AML-193 (cell line): ENCODE measurements at regions not wholly inside any gene's neighbourhood (a gene's known extent, or its start where the extent isn't known, plus 50 kb on each side); places are given as distances from the start of the nearest gene placed in this dataset.
"Not testable (repeated sequence)": the region's sequence is repeated elsewhere in the genome, so short reads cannot be mapped to it uniquely, and the experiment has no call there.

ENCODE experiments used
- DNase-seq, 2 experiments: peaks; one replicate each; lab custom pipeline; 2025; lab: John Stamatoyannopoulos, UW

GRCh38 chr15:31598620-31599019 lies 272.0 kb downstream of the KLF13 start:
- DNase-seq = no peak

- peak; percentile 8 to 24 for DNase-seq
Measured at GRCh38 chr15:31605467-31605931, 278.9 kb downstream of the KLF13 start.

GRCh38 chr15:31606194-31606669 lies 279.6 kb downstream of the KLF13 start:
- DNase-seq = no peak

- no peak for DNase-seq
Measured at GRCh38 chr15:31606931-31607497, 280.4 kb downstream of the KLF13 start.

- peak; percentile 12 to 35 for DNase-seq
Measured at GRCh38 chr15:31607656-31608055, 281.0 kb downstream of the KLF13 start.

GRCh38 chr15:31609258-31609681 lies 282.6 kb downstream of the KLF13 start:
- peak in 1 of 2 experiments; percentile 4 for DNase-seq

GRCh38 chr15:31609906-31610305 lies 283.3 kb downstream of the KLF13 start:
- DNase-seq = peak in 1 of 2 experiments; percentile 12

- no peak for DNase-seq
Measured at GRCh38 chr15:31615643-31616415, 289.2 kb downstream of the KLF13 start.

GRCh38 chr15:31623297-31623696 lies 296.7 kb downstream of the KLF13 start:
- not testable (repeated sequence) for DNase-seq

GRCh38 chr15:31624115-31624514 lies 297.5 kb downstream of the KLF13 start:
- DNase-seq = not testable (repeated sequence)

- DNase-seq = not testable (repeated sequence)
Measured at GRCh38 chr15:31635715-31636114, 309.1 kb downstream of the KLF13 start.

GRCh38 chr15:31636911-31637310 lies 310.3 kb downstream of the KLF13 start:
- not testable (repeated sequence) for DNase-seq

GRCh38 chr15:31643955-31644354 lies 317.3 kb downstream of the KLF13 start:
- DNase-seq = not testable (repeated sequence)

GRCh38 chr15:31644761-31645160 lies 318.1 kb downstream of the KLF13 start:
- DNase-seq = not testable (repeated sequence)

GRCh38 chr15:31647337-31647826 lies 320.7 kb downstream of the KLF13 start:
- DNase-seq = not testable (repeated sequence)

GRCh38 chr15:31649634-31650033 lies 323.0 kb downstream of the KLF13 start:
- DNase-seq = not testable (repeated sequence)

GRCh38 chr15:31650055-31650701 lies 323.5 kb downstream of the KLF13 start:
- not testable (repeated sequence) for DNase-seq

- DNase-seq = not testable (repeated sequence)
Measured at GRCh38 chr15:31656915-31657314, 330.3 kb downstream of the KLF13 start.

GRCh38 chr15:31660816-31661215 lies 334.2 kb downstream of the KLF13 start:
- no peak for DNase-seq

- not testable (repeated sequence) for DNase-seq
Measured at GRCh38 chr15:31665732-31666131, 339.1 kb downstream of the KLF13 start.

GRCh38 chr15:31669158-31669908 lies 342.7 kb downstream of the KLF13 start:
- DNase-seq = not testable (repeated sequence)

GRCh38 chr15:31673263-31673662 lies 346.6 kb downstream of the KLF13 start:
- DNase-seq = not testable (repeated sequence)
